GM06990 (cell line): ENCODE measurements at regions not wholly inside any gene's neighbourhood (a gene's known extent, or its start where the extent isn't known, plus 50 kb on each side); places are given as distances from the start of the nearest gene placed in this dataset.

Experiments
- DNase-seq: peaks from one replicate; pipeline ENCODE4 v3.0.0-alpha.2; 2011; ENCODE audit not compliant: insufficient read length; ENCODE audit errors: extremely low read depth
- H3K27me3 ChIP-seq: replicated peaks from 2 replicates; pipeline ENCODE4 v1.6.0; 2011; ENCODE audit warnings: low read length; ENCODE audit not compliant: control insufficient read depth, insufficient read depth
- H3K36me3 ChIP-seq: 2 replicates; pipeline ENCODE4 v1.5.1; 2011; ENCODE audit warnings: low read length; ENCODE audit not compliant: control insufficient read depth, insufficient read depth
- H3K4me3 ChIP-seq: replicated peaks from 2 replicates; pipeline ENCODE4 v1.5.1; 2011; ENCODE audit warnings: low read depth, mild to moderate bottlenecking, control low read depth, low read length
- TF ChIP-seq, protein P1 (sequence below): IDR thresholded peaks from 2 replicates; pipeline ENCODE4 v1.5.1; 2011; ENCODE audit warnings: low read length, control low read depth, mild to moderate bottlenecking, inconsistent platforms; ENCODE audit not compliant: insufficient read depth, poor library complexity, severe bottlenecking

DNA sequence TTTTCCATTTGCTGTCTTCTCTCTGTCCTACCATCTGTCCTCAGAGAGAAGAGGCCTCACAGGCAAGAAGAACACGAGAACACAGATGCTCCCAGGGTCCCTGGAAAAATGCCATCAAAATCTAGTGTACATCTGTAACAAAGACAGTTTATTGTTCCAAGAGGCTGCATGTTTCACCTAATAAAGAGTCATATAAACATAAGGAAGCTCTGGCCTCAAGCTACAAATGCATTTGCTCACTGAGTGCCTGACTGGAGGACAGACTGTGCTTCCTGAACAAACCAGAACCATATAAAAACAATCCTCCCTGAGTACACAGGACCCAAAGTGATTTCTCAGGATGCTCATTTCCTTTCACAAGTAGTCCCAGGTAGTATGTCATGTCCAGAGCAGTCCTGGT lies 76.3 kb upstream of the SLC44A3 start:
- no peak overlapping the region for H3K4me3 ChIP-seq
- TF ChIP-seq, protein P1, sequence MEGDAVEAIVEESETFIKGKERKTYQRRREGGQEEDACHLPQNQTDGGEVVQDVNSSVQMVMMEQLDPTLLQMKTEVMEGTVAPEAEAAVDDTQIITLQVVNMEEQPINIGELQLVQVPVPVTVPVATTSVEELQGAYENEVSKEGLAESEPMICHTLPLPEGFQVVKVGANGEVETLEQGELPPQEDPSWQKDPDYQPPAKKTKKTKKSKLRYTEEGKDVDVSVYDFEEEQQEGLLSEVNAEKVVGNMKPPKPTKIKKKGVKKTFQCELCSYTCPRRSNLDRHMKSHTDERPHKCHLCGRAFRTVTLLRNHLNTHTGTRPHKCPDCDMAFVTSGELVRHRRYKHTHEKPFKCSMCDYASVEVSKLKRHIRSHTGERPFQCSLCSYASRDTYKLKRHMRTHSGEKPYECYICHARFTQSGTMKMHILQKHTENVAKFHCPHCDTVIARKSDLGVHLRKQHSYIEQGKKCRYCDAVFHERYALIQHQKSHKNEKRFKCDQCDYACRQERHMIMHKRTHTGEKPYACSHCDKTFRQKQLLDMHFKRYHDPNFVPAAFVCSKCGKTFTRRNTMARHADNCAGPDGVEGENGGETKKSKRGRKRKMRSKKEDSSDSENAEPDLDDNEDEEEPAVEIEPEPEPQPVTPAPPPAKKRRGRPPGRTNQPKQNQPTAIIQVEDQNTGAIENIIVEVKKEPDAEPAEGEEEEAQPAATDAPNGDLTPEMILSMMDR = no peak
- no peaks in the 10 kb centered on the region for H3K27me3 ChIP-seq
- DNase-seq = no peak
- H3K36me3 ChIP-seq = no peaks in the 10 kb centered on the region

DNA sequence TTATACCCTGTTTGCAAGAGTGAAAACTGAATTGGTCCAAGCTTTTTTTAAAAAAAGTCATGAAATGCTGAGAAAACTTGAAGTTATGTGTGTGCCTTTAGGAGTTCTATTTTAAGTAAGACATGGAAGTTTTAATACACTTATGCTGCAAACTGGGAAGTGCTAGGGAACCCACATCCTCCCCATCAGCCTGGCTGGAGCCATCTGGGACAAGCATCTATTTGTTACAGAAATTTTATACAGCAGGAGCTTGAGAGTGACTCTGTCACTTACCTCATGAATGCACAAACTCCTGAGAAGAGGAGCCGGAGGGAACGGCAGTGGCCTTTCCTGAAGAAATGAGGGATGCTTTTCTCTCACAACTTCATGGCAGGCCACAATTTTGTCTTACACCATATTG lies 78.2 kb upstream of the SLC44A3 start:
- no peak for DNase-seq
- Histone ChIP-seq H3K4me3 (no peak overlapping the region), H3K27me3 (no peaks in the 10 kb centered on the region), H3K36me3 (no peaks in the 10 kb centered on the region)
- TF ChIP-seq, protein P1 = no peak

DNA sequence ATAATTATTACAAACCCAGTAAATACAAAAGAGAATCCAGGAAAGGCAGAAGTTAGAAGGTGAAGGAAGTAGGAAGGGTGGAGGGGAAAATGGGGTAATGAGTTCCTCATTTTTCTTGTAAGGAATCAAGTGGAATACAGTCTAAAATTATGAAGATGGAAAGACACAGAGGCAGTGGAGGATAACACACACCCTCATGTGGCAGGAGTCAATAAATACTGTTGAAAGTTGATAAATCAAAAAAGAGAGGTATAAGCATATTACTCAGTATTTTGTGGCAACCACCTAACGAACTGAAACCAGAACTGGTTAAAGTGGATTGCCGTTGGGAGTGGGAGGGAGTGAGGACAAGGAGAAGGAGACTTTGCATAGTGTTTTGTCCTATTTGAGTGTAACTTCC lies 78.6 kb upstream of the SLC44A3 start:
- no peak overlapping the region for H3K4me3 ChIP-seq
- H3K27me3 ChIP-seq = no peaks in the 10 kb centered on the region
- TF ChIP-seq, protein P1 = no peak
- H3K36me3 ChIP-seq = no peaks in the 10 kb centered on the region
- DNase-seq = no peak

DNA sequence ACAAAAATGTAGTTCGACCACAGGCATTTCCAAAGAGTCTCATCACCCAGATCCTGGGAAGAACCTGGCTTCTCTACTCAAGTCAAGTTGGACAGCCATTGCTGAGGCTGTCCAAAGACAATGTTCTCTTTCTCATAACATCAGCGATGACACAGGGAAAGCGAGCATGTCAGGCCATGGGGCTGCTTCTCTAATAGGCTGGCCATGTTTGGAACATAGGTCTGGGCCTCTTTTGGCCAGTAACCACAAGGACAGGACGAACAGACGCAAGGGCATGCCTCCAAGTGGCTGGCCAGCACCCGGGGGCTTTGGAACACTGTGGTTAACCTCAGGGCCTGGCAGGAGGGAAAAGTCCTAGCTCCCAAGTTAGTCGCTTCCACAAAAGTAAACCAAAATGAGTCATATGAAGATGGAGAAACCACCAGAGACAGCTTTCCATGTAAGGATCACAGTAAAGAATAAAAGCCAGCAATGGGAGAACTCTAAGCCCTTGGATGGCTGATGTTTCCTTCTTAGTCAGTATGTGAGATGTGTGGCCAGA lies 80.6 kb upstream of the SLC44A3 start:
- H3K4me3 ChIP-seq = no peak overlapping the region
- H3K36me3 ChIP-seq = no peaks in the 10 kb centered on the region
- TF ChIP-seq, protein P1 = no peak
- no peaks in the 10 kb centered on the region for H3K27me3 ChIP-seq
- no peak for DNase-seq

DNA sequence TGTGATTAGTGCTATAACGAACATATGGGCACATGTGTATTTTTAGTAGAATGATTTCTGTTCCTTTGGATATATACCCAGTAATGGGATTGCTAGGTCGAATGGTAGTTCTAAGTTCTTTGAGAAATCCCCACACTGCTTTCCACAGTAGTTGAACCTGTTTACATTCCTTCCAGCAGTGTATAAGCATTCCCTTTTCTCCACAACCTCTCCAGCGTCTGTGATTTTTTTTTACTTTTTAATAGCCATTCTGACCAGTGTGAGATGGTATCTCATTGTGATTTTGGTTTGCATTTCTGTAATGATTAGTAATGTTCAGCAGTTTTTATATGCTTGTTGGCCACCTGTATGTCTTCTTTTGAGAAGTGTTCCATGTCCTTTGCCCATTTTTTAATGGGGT lies 81.8 kb upstream of the SLC44A3 start:
- TF ChIP-seq, protein P1 = no peak
- Histone ChIP-seq H3K27me3 (no peaks in the 10 kb centered on the region), H3K4me3 (no peak overlapping the region), H3K36me3 (no peaks in the 10 kb centered on the region)
- no peak for DNase-seq
